ENCODE measurements at regions not wholly inside any gene's neighbourhood (a gene's known extent, or its start where the extent isn't known, plus 50 kb on each side); places are given as distances from the start of the nearest gene placed in this dataset.
A peak's percentile ranks its signal among the peaks of the same experiment; 100 is the strongest.
"Not testable (repeated sequence)": the region's sequence is repeated elsewhere in the genome, so short reads cannot be mapped to it uniquely, and the experiment has no call there.

DNA sequence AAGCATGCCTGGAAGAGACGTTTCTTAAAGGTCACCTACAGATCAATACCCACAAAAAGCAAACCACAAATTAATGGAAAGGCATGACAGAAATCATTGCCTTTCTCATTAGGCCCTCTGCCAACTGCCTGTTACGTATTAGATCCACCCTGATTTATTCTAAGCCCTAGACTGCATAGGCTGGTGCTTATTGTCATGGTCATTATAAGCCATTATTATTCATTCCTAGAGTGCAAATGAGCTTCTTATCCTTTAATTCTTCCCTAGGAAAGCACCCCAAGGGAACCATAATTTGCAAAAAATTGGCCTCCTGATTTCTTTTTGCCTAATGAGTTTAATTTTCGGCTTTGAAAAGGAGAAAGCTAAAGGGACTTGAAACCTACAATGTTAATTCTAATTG is 184.2 kb upstream of the GPRIN3 start:
- no peak for DNase-seq

DNA sequence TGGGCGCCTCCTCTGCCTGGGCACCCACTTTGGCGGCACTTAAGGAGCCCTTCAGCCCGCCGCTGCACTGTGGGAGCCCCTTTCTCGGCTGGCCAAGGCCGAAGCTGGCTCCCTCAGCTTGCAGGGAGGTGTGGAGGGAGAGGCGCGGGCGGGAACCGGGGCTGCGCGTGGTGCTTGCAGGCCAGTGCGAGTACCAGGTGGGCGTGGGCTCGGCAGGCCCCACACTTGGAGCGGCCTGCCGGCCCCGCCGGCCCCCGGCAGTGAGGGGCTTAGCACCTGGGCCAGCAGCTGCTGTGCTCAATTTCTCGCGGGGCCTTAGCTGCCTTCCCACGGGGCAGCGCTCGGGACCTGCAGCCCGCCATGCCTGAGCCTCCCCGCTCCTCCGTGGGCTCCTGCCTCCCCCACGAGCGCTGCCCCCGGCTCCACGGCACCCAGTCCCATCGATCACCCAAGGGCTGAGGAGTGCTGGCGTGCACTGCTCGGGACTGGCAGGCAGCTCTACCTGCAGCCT is 182.4 kb upstream of the GPRIN3 start:
- DNase-seq: not testable (repeated sequence)

DNA sequence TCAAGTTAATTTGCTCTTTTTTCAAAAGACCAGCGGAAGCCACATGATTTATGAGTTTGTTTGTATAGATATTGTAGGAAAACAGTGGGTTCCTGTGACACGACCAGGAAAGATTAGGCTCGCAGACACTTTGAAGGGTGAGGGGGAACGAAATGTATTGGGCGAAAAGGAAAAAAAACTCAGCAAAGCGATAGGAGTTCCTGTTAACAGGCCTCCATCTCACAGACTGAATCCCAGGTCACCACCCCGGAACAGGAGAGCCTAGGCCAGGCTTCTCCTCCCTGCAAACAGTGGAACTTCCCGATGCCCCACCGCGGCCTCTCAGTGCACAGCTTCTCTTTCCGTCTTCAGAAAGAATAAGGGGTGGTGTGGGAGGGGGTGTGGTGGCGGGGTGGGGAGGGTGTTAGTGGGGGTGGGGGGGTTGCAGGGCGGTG is 181.8 kb upstream of the GPRIN3 start:
- DNase-seq: peak; percentile 20

DNA sequence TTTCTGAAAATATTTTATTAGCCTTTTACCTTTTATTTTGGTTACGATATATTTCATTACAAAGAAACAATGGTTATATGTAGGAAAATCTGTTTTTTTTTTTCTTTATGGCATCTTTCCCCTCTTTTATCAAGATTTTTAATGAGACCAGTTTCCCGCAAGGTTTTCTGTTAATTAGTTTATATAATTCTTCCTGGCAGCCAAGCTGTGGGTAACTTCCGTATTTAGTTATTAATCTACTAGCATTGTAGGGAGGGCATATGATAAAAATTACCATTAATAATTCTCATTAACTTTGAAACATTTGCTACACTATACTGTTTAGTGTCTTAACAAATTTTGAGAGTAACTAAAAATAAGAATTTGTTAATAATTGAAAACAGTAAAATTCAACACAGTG is 181.1 kb upstream of the GPRIN3 start:
- no peak for DNase-seq

DNA sequence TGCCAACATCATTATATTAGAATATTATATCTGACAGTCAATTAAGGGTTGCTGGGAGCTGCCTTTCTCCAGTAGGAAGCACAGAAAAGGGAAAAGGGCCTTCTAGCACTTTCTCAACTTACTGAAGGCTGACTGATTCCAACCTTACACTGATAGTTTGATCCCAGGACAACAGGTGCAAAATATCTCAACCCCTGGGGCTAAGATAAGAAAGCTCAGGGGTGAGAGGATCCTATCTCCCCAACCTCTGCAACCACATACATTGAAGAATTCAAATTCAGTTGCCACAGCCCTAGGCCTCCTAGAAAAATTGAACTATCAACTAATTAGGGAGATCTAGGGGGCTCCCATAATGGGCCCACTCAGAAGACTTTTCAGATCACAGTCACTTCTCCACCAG is 179.1 kb upstream of the GPRIN3 start:
- DNase-seq: no peak

DNA sequence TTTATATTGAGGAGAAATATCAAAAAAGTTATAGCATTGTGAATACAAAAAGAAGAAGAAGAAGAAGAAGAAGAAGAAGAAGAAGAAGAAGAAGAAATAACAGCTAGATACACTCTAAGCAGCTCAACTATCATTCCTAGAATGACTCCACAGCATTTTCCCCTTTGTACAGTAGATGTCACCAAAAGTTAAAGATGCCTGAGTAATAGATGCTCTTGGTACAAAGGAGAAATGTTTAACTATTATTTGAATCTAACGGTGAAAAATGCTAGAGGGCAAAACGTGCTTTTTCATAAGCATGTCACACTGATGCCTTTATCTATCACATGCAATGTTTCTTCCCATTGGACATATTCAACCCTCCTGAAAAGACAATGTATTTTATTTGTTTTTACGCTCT is 178.4 kb upstream of the GPRIN3 start:
- DNase-seq: no peak

DNA sequence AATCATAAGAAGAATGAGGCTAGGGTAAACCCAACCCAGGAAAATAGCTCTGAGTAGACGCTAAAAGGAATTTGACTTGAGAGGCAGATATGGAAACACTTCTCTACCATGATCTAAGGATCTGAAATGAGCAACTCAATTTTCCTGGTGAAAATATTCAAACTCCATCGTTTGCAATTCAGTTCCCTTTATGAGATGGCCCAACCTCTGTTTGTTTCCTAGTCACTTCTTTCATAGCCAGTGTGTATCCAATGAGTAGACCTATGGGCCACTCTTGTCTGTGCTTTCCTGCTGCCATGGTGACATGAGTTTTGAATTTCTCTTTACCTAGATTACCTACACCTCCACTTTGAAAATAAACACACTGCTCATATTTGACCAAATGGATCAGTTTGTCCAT is 176.2 kb upstream of the GPRIN3 start:
- DNase-seq: no peak

DNA sequence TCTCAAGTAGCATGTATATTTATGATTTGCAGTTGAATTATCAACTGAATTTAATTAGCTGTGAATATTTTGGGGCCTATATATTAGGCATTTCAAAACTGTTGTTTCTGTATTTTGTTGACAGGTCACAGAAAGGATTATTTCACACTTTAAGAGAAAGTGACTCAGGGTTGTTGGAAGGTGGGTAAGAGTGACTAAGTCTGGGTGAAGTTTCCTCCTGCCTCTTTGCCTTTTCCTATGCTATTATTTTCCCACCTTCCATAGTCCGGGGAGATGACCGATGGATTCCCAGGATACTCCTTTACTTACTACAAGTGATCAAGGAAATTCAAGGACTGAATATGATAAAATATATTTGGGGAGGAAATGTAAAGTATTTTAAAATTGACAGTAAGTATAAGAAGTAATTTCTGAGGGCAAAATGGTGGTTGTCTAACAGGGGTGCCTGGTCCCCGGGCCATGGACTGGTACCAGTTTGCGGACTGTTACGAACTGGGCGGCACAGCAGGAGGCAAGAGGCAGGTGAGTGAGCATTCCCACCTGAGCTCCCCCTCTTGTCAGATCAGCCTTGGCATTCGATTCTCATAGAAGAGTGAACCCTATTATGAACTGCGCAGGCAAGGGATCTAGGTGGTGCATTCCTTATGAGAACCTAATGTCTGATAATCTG is 175.5 kb upstream of the GPRIN3 start:
- DNase-seq: no peak

DNA sequence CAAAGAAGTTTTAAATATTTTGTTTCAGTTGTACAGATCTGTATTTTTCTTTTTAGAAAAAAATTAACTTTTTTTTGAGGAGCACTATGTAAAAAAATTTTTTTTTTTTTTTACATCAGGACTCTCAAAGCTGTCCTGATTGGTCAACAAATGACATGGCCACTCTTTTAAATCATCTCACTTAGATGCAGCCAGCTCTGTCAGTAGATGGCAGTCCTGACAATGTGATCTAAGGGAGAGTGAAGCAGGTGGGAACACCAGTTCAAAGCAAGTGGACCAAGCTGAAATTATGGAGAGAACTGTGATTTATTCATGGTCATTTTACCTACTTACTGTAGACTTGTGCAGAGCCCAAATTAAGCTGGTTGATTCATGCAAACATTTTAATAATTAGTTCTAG is 174.7 kb upstream of the GPRIN3 start:
- DNase-seq: peak; percentile 17

DNA sequence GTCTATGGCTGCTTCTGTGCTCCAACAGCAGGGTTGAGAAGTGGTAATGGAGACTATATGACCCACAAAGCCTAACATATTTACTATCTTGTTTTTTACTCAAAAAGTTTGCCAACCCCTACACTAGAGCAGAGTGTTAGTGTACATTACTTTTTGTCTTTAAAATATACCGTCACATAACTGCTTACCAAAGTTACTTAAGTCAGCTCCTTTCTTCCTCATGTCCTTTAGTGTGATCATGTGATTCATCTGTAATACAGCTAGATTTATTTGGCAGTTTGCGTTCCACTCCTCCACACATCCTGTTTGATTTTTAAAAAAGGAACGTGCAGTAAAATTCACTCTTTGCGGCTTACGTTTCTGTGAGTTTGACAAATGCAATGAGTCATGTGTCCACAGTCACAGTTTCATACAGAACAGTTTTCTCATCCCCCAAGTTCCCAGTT is 162.4 kb upstream of the GPRIN3 start:
- no peak for DNase-seq

DNA sequence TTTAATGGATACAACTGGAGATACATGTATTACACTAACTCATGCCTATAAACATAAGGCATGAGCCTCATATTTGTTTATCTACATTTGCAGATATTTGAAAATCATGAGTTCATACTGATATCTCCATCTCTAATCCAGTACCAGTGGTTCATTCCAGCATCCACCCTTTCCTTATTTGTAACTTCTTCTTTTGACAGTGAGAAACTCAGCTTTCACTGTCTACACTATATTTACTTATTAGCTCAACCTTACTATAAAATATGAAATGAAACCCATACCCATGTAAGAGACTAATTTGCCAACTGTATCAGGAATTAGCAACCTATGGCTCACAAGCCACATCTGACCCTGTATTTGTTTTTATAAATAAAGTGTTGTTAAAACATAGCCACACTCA is 161.9 kb upstream of the GPRIN3 start:
- no peak for DNase-seq

DNA sequence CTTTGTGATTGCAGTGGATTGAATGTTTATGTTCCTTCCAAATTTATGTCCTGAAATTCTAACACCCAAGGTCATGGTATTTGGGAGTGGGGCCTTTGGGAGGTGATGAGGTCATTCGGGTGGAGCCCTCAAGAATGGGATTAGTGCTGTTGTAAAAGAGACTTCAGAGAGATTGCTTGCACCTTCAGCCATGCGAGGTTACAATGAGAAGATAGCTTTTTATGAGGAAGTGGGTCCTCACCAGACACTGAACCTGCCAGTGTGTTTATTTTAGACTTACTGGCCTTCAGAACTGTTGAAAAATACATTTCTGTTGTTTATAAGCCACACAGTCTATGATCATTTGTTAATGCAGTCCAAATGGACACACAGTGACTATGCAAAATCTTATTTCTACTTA is 161.0 kb upstream of the GPRIN3 start:
- DNase-seq: no peak

DNA sequence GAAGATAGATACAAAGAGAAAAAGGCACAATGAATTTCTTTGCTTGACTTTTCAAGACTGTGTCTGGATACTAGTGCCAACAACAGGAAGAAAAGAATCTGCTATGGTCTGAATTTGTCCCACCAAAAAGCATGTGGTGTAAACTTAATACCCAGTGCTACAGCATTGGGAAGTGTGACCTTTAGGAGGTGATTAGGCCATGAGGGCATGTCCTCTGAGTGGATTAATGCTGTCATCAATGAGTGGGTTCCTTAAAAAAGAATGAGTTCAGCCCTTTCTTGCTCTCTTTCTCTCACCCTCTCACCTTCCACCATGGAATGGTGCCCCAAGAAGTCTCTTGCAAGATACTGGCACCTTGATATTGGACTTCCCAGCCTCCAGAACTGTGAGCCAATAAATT is 155.7 kb upstream of the GPRIN3 start:
- no peak for DNase-seq

DNA sequence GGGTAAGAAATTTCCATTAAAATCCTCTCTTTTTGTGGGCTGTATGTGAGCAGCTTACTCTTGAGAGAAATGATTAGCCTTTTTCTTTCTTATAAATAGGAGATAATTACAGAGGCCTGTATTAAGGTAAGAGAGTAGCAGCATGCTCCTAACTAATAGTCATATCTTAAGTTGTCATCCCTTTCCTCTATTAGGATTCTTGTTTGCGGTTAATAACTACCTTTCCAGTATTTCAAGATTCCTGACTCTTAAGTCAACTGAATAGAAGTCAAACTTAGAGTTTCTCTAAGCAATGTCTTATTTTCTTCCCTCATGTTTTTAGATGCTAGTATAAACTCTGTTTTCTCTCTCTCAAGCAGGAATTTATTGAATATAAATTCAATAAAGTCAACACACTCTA is 139.9 kb upstream of the GPRIN3 start:
- no peak for DNase-seq

DNA sequence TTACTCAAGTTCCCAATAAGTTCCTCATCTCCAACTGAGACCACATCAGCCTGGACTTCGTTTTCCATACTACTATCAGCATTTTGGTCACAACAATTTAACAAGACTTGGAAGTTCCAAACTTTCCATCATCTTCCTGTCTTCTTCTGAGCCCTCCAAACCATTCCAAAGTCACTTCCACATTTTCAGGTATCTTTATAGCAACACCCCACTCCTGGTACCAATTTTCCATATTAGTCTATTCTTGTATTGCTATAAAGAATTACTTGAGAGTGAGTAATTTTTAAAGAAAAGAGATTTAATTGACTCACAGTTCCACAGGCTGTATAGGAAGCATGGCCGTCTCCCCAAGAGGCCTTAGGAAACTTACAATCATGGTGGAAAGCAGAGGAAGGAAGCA is 138.6 kb upstream of the GPRIN3 start:
- DNase-seq: no peak

DNA sequence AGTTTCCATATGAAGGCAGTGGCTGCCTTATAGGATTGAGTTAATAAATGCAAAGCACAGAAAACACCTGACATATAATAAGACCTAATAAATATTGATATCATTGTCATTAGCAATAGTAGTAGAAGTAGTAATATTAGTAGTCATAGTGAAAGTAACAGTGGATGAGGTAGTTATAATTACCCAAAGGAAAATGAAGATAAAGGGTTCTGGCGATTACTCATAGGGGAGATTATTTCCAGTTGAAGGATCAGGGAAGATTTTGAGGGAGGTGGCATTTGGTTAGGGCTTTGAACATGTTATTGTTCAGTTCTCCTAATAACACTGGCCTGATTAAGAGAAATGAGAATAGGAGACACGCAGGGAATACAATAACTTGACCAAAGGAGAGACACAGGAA is 131.9 kb upstream of the GPRIN3 start:
- no peak for DNase-seq

DNA sequence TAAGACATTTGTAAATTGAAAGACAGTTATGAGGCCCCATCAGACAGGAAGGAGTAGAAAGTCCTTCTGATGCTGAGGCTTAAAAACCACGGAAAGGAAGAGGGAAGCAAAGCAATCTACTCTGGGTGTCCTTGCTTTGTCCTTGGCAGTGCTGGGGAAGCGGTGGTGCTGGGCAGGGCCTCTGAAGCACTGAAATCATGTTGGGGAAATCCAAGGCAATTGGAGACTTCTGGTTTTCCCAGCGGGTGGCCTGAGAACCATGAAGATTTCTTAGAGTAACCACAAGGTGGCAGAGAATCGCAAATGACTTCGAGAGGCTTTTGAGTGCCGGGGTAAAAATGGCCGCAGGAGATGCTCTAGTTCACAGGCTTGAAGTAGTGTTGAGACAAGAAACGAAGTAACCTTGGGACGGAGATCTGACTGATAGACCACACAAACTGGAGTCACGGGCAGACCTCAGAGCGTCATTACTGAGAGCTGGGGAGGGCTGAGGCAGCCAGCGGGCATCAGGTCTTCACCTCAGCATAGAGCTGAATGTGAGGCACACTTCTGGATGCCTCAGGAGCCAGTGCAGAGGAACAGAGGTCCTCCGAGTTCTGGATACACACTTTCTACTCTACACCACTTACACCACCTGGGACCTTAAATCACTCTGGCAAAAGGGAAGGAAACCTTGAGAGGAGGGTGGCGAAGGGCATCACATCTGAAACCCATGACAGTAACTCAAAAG is 130.7 kb upstream of the GPRIN3 start:
- DNase-seq: no peak

DNA sequence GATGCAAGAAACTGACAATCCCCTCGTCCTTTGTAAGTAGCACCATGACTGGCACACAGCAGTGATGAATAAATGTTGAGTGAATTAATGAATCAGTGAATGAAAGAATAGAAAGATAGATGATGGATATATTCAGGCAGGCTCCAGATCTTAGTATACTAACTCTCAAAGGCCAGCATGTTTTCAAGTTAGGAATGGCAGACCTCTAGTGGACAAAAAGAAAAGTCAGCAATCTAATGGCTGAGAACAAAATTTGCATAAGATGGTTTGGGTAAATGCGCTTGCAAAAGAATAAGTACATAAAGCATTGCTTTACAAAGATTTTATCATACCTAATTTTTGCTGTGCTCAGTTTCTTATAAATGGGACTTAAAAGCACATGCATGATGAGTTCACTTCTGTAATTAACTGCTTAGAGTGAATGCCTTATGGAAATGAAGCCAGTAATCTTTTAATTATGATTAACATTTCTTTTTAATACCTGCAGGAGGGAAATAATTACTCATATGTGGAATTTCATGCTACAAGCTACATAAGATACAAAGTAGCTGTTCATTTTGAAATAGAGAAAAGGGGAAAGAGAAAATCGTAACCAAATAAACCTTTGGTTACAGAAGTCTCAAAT is 126.9 kb upstream of the GPRIN3 start:
- no peak for DNase-seq

DNA sequence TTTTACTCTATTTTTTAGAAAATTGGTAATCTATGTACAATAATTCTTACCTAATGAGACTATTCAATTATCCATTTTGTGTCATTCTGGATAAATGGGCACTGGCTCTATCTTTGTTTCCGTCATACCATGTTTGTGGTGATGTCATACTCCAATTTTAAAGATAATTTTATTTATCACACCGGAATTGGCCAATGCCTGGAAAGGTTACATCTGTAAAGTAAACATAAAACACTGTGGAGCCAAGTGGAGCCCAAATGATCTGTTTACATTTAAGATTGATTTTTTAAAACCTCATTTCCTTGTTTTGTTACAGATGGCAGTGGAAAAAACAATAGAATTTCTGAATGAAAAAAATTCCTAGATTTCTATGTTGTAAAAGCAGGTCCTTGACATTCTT is 120.2 kb upstream of the GPRIN3 start:
- no peak for DNase-seq

DNA sequence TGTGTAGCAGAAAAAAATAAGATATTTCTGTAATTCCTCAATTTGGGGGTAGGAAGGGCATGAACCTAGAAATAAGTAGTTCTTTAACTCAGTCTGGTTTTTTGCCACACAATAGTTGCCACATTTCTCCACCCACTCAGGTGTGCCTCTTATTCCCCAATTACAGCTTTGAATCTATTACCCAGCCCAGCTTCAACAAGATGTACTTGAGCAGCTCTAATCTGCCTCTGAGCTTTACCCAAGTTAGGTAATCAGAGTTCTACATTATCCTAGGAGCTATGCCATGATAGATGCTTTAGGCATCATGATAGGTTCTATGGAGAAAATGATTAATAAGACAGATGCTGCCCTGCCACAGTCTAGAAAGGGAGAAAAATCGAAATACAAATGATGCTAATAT is 117.4 kb upstream of the GPRIN3 start:
- DNase-seq: no peak

DNA sequence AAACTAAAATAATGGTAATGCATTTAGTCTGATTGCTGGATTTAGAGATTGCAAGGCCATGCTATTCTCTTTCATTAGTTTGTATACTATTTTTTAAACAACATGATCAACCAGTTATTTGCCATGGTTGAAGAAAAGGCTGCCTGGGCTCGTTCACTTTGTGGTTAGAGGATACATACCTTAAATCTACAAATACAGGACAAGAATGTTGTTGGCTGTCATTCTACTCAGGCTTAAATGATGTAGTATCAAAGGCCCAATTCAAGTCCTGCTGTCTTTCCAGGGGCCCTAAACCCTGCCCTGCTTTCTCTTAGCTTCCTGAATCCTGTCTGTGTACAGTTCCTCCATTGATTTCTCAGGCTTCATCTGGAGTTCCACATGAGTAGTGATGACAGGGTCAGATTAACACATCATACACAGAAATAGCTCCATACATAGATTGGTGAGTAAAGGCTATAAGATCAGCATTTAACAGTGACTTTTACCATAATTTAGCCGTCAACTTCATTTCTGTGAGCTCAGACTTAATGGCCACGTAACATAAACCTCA is 114.9 kb upstream of the GPRIN3 start:
- DNase-seq: no peak

DNA sequence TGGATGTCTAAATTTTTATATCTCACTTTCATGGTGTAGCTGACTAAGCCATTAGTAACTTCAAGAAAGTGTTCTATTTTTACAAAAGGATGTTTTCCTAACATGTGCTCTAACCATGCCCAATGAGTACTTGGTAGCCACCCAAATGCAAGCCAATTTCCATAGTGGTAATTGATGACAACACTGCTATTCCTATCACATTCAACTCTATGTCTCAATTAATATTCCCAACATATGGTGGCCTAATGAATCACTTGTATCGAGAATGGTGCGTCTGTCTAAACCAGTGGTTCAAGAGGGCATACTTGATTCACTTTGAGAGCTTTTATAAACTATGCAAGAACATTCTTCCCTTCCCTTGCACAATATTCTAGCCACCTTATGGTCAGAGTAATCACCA is 112.9 kb upstream of the GPRIN3 start:
- DNase-seq: no peak

DNA sequence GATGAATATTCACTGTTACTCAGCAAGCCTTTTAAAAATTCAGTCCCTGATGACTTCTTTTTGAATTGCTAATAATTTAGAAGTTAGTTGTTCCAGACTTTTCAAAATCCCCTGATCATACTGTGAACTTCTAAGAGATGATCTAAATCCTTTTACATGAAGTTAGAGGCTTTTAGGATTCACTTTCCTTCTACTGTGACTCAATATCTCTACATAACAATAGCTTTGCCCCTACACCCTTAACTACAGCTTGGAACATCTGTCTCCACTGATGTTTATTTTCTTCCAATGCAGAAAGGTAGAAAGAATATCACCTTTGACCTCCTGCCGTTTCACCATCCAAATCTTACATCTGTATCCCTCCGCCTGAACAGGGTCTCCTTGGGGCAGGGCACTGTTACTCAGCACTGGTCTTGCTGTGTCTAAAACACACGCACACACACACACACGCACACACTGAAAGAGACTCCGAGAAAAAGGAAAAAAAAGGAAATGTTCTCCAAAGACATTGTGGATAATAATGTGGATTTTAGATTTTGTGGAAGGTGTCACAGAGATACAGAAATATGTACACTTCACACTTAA is 111.6 kb upstream of the GPRIN3 start:
- DNase-seq: no peak

Measured in right hindlimb (tissue), 1 donor.